SK-N-SH (cell line): ENCODE measurements at regions not wholly inside any gene's neighbourhood (a gene's known extent, or its start where the extent isn't known, plus 50 kb on each side); places are given as distances from the start of the nearest gene placed in this dataset.

Experiments
- CTCF ChIA-PET: fragments of 300-600, 350-600 bp; formaldehyde crosslinking; extraction: SDS; loops from one replicate; lab custom pipeline; 2021; lab: Yijun Ruan, JAX
- POLR2A ChIA-PET: fragments of 350-600 bp; sonication (Branson Sonifier 250); formaldehyde crosslinking; extraction: SDS; loops from one replicate; lab custom pipeline; 2020; ENCODE audit warnings: antibody characterized with exemption, inconsistent platforms; lab: Yijun Ruan, JAX
- DNase-seq: peaks from one replicate; pipeline ENCODE4 v3.0.0; 2012
- H2AFZ ChIP-seq: fragments of 200-600 bp; sonication (generic); 2 replicates; pipeline ENCODE4 v1.8.1; 2016; ENCODE audit warnings: antibody characterized with exemption, mild to moderate bottlenecking, low read depth
- H3F3A ChIP-seq: fragments of 200-600 bp; sonication (generic); replicated peaks from 2 replicates; pipeline ENCODE3; 2016; ENCODE audit warnings: antibody characterized with exemption, mild to moderate bottlenecking; ENCODE audit not compliant: insufficient read depth
- H3K27ac ChIP-seq, 2 experiments: fragments of 200-500 bp in 1 of 2; fragments of 200-600 bp in 1 of 2; sonication (Bioruptor generic) in 1 of 2; sonication (generic), shearing (Covaris generic) in 1 of 2; 2 replicates each; pipeline versions ENCODE4 v1.5.1 to v1.6.1; 2014 to 2016; ENCODE audit warnings: low read depth in 2 of 2, inconsistent platforms in 1 of 2, low read length in 1 of 2, mild to moderate bottlenecking in 1 of 2, mixed read lengths in 1 of 2
- H3K27me3 ChIP-seq: fragments of 200-600 bp; sonication (generic), shearing (Covaris generic); 2 replicates; pipeline ENCODE4 v1.6.1; 2016; ENCODE audit warnings: mixed run types; ENCODE audit not compliant: insufficient read depth
- H3K36me3 ChIP-seq, 2 experiments: fragments of 200-500 bp in 1 of 2; fragments of 200-600 bp in 1 of 2; sonication (Bioruptor generic) in 1 of 2; sonication (generic) in 1 of 2; replicated peaks in 1 of 2; 2 replicates each; pipeline versions ENCODE3 to v1.5.1; 2014 to 2016; ENCODE audit warnings: low read length in 1 of 2, mild to moderate bottlenecking in 1 of 2; ENCODE audit not compliant: insufficient read depth in 2 of 2, control insufficient read depth in 1 of 2
- H3K4me1 ChIP-seq, 2 experiments: fragments of 200-500 bp in 1 of 2; fragments of 200-600 bp in 1 of 2; sonication (Bioruptor generic) in 1 of 2; sonication (generic), shearing (Covaris generic) in 1 of 2; 2 replicates each; pipeline versions ENCODE4 v1.5.1 to v1.6.1; 2014 to 2016; ENCODE audit warnings: low read depth in 1 of 2, low read length in 1 of 2, mixed run types in 1 of 2; ENCODE audit not compliant: insufficient read depth in 2 of 2, control insufficient read depth in 1 of 2
- H3K4me2 ChIP-seq: fragments of 200-600 bp; sonication (generic), shearing (Covaris generic); 2 replicates; pipeline ENCODE4 v1.6.1; 2017; ENCODE audit warnings: mixed run types
- H3K4me3 ChIP-seq, 2 experiments: fragments of 200-500 bp in 1 of 2; fragments of 200-600 bp in 1 of 2; sonication (Bioruptor generic) in 1 of 2; sonication (generic), shearing (Covaris generic) in 1 of 2; 2 replicates each; pipeline versions ENCODE4 v1.5.1 to v1.8.1; 2014 to 2016; ENCODE audit warnings: low read depth in 2 of 2, inconsistent platforms in 1 of 2, low read length in 1 of 2, mild to moderate bottlenecking in 1 of 2, mixed read lengths in 1 of 2, moderate library complexity in 1 of 2
- H3K79me2 ChIP-seq: fragments of 200-600 bp; sonication (generic); 2 replicates; pipeline ENCODE4 v1.8.1; 2017; ENCODE audit warnings: mild to moderate bottlenecking; ENCODE audit not compliant: insufficient read depth
- H3K9ac ChIP-seq: fragments of 200-600 bp; sonication (generic); 2 replicates; pipeline ENCODE4 v1.6.1; 2017; ENCODE audit warnings: mixed run types
- H3K9me2 ChIP-seq: fragments of 200-600 bp; sonication (generic); 2 replicates; pipeline ENCODE4 v1.6.1; 2017; ENCODE audit warnings: mixed run types
- H3K9me3 ChIP-seq: fragments of 200-600 bp; sonication (generic); 2 replicates; pipeline ENCODE4 v1.6.1; 2017; ENCODE audit warnings: mixed run types, mild to moderate bottlenecking, moderate library complexity
- H4K20me1 ChIP-seq: fragments of 200-600 bp; sonication (generic); 2 replicates; pipeline ENCODE4 v1.6.1; 2017; ENCODE audit warnings: mild to moderate bottlenecking, mixed run types; ENCODE audit not compliant: insufficient read depth
- FOXM1 ChIP-seq: IDR thresholded peaks from 2 replicates; pipeline ENCODE4 v1.4.0; 2012; ENCODE audit warnings: low read depth, mild to moderate bottlenecking
- JUND ChIP-seq: IDR thresholded peaks from 2 replicates; pipeline ENCODE4 v1.4.0; 2012
- MXI1 ChIP-seq: IDR thresholded peaks from 2 replicates; pipeline ENCODE4 v1.6.1; 2012; ENCODE audit warnings: mild to moderate bottlenecking, low read depth, low read length, improper control_type of control experiment
- NFIC ChIP-seq: IDR thresholded peaks from 2 replicates; pipeline ENCODE4 v1.4.0; 2012; ENCODE audit warnings: borderline replicate concordance
- POLR2AphosphoS5 ChIP-seq: IDR thresholded peaks from 2 replicates; pipeline ENCODE4 v1.6.1; 2012; ENCODE audit warnings: low read depth, low read length
- RAD21 ChIP-seq: IDR thresholded peaks from 2 replicates; pipeline ENCODE4 v1.6.1; 2012; ENCODE audit warnings: mild to moderate bottlenecking, low read length
- RCOR1 ChIP-seq: fragments of 150-350 bp; IDR thresholded peaks from 2 replicates; pipeline ENCODE4 v1.6.1; 2017; ENCODE audit warnings: antibody characterized with exemption, low read length
- YY1 ChIP-seq: IDR thresholded peaks from 2 replicates; pipeline ENCODE4 v1.4.0; 2012; ENCODE audit warnings: low read depth, mild to moderate bottlenecking
- WGBS: methylation state at CpG from one replicate; pipeline ENCODE4 v1.1.6; 2017; ENCODE audit warnings: low lambda C conversion rate; 5-methylcytosine and 5-hydroxymethylcytosine counted together
- TF ChIP-seq, protein P1 (sequence below): IDR thresholded peaks from 2 replicates; pipeline ENCODE4 v1.4.0; 2012; ENCODE audit warnings: low read depth, borderline replicate concordance
- TF ChIP-seq, protein P2 (sequence below): IDR thresholded peaks from 2 replicates; pipeline ENCODE4; 2012

DNA sequence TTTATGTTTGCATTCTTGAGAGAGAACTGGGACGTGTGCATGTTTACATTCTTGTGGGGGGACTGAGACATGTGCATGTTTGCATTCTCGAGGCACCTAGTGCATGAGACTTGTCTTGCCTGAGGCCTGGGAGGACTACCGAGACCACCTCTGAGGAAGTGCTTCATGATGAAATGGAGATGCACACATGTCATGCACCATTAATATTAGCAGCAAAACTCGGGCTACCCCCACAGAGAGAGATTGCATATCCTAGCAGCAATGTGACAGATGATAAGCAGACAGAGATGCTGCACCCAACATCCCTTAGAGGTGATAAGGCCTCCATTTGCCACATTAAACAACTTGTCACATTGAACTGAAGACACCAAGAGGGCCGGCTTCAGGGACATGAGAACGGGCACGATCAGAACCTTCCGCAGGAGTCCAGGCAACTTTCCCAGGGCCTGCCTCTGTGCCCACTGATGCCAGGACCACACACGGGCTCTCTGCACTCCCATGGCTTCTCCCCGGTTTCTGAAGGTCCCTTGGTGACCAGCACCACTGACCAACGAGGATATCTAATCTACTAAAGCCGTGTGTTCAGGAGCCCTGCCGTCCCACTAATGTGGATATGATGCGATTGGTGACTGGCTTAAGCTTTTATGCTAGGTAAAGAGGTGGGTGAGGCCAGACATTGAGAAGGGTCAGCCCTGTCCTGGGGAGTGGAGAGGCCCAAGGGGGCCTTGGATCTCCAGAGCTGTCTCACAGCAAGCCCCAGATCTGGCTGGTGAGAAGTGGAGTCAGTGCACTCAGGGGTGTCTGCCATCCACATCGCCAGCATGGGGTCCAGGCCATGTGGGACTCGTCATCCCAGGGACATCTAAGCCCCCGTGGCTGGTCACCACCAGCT, 208.3 kb downstream of the NDUFA10 start:
- H3F3A ChIP-seq: no peaks in the 10 kb centered on the region
- no peak for DNase-seq
- H3K36me3 ChIP-seq: no peaks in the 10 kb centered on the region
- H3K27ac ChIP-seq: no peak overlapping the region
- no peaks in the 10 kb centered on the region for H3K9me3 ChIP-seq
- ChIA-PET POLR2A (no interaction called here), CTCF (no interaction called here)
- H3K4me2 ChIP-seq: no peak overlapping the region
- TF ChIP-seq NFIC (no peak), POLR2AphosphoS5 (no peak)
- H3K4me1 ChIP-seq: peaks cover 0 to 12% of the 10 kb centered on the region in 2 experiments; a peak in 1 of 4 replicates
- H2AFZ ChIP-seq: no peak overlapping the region
- no peaks in the 10 kb centered on the region for H3K79me2 ChIP-seq
- H3K4me3 ChIP-seq: no peak overlapping the region
- H3K27me3 ChIP-seq: no peaks in the 10 kb centered on the region
- no peaks in the 10 kb centered on the region for H3K9me2 ChIP-seq
- H3K9ac ChIP-seq: no peak overlapping the region
- 31% methylated on average over 7 of the region's 17 CpGs for WGBS
- no peaks in the 10 kb centered on the region for H4K20me1 ChIP-seq

DNA sequence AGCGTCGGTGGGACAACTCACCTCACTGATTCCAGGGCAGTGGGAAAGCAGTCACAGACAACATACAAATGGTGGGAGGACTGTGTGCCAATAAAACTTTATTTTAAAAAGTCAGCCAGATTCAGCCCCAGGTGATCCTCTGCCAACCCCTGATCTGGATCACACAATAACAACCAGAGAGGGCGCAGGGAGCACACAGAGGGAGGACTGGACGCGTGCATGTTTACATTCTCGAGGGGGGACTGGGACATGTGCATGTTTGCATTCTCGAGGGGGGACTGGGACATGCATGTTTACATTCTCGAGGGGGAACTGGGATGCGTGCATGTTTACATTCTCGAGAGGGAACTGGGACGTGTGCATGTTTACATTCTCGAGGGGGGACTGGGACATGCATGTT, 209.5 kb downstream of the NDUFA10 start:
- Histone ChIP-seq H3F3A (no peaks in the 10 kb centered on the region), H4K20me1 (no peaks in the 10 kb centered on the region), H3K9me3 (no peaks in the 10 kb centered on the region), H2AFZ (no peak overlapping the region), H3K9ac (no peak overlapping the region), H3K4me1 (peaks cover 0 to 9% of the 10 kb centered on the region in 2 experiments; a peak in 1 of 4 replicates), H3K27me3 (no peaks in the 10 kb centered on the region), H3K27ac (no peak overlapping the region), H3K9me2 (no peaks in the 10 kb centered on the region), H3K4me2 (no peak overlapping the region), H3K79me2 (no peaks in the 10 kb centered on the region), H3K36me3 (no peaks in the 10 kb centered on the region), H3K4me3 (no peak overlapping the region)
- ChIA-PET POLR2A (no interaction called here), CTCF (interaction anchor here (1.4 kb wide), 1 partner anchor 9 kb away, joined by 4 read pairs; no protein-coding TSS in a partner anchor)
- DNase-seq: no peak
- 47% methylated on average over 10 of the region's 12 CpGs for WGBS
- TF ChIP-seq JUND: no peak
- TF ChIP-seq FOXM1: no peak
- no peak for TF ChIP-seq YY1
- no peak for TF ChIP-seq MXI1
- TF ChIP-seq, protein P1, sequence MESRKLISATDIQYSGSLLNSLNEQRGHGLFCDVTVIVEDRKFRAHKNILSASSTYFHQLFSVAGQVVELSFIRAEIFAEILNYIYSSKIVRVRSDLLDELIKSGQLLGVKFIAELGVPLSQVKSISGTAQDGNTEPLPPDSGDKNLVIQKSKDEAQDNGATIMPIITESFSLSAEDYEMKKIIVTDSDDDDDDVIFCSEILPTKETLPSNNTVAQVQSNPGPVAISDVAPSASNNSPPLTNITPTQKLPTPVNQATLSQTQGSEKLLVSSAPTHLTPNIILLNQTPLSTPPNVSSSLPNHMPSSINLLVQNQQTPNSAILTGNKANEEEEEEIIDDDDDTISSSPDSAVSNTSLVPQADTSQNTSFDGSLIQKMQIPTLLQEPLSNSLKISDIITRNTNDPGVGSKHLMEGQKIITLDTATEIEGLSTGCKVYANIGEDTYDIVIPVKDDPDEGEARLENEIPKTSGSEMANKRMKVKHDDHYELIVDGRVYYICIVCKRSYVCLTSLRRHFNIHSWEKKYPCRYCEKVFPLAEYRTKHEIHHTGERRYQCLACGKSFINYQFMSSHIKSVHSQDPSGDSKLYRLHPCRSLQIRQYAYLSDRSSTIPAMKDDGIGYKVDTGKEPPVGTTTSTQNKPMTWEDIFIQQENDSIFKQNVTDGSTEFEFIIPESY: no peak
- no peak for TF ChIP-seq RCOR1
- TF ChIP-seq NFIC: no peak
- TF ChIP-seq, protein P2, sequence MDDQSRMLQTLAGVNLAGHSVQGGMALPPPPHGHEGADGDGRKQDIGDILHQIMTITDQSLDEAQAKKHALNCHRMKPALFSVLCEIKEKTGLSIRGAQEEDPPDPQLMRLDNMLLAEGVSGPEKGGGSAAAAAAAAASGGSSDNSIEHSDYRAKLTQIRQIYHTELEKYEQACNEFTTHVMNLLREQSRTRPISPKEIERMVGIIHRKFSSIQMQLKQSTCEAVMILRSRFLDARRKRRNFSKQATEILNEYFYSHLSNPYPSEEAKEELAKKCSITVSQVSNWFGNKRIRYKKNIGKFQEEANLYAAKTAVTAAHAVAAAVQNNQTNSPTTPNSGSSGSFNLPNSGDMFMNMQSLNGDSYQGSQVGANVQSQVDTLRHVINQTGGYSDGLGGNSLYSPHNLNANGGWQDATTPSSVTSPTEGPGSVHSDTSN: no peak
- no peak for TF ChIP-seq RAD21
